Kidney (tissue), 13 donors: ENCODE measurements at regions not wholly inside any gene's neighbourhood (a gene's known extent, or its start where the extent isn't known, plus 50 kb on each side); places are given as distances from the start of the nearest gene placed in this dataset.

Experiments used
- DNase-seq, 5 donors: peaks; one replicate each; pipeline ENCODE4 v3.0.0-alpha.2; 2013 to 2020
- FAIRE-seq: peaks from 2 replicates; lab custom pipeline; 2012; peaks lifted over from hg19 to GRCh38; lab: Jason Lieb, UNC
- H3K27ac ChIP-seq, 2 donors: one replicate each; pipeline ENCODE4 v1.7.0; 2013; ENCODE audit warnings: low read depth in 2 of 2, low read length in 2 of 2, inconsistent platforms in 1 of 2
- H3K27me3 ChIP-seq: one replicate; pipeline ENCODE4 v1.7.1; 2013; ENCODE audit warnings: low read length, inconsistent platforms; ENCODE audit not compliant: control insufficient read depth, insufficient read depth
- H3K36me3 ChIP-seq, 3 donors: one replicate each; pipeline versions ENCODE4 v1.7.0 to v1.7.1; 2013; ENCODE audit warnings: low read length in 3 of 3, control low read depth in 1 of 3, inconsistent platforms in 1 of 3; ENCODE audit not compliant: insufficient read depth in 3 of 3, control insufficient read depth in 2 of 3
- H3K4me1 ChIP-seq, 3 donors: one replicate each; pipeline versions ENCODE4 v1.7.0 to v1.7.1; 2013; ENCODE audit warnings: low read length in 3 of 3, inconsistent platforms in 1 of 3, low read depth in 1 of 3; ENCODE audit not compliant: control insufficient read depth in 2 of 3, insufficient read depth in 2 of 3
- H3K4me3 ChIP-seq, 3 donors: one replicate each; pipeline versions ENCODE4 v1.7.0 to v1.8.1; 2013; ENCODE audit warnings: low read length in 3 of 3, control low read depth in 1 of 3, inconsistent platforms in 1 of 3
- H3K9ac ChIP-seq, 3 donors: one replicate each; pipeline versions ENCODE4 v1.7.0 to v1.7.1; 2013; ENCODE audit warnings: low read length in 3 of 3, control low read depth in 1 of 3, inconsistent platforms in 1 of 3
- H3K9me3 ChIP-seq, 3 donors: one replicate each; pipeline versions ENCODE4 v1.7.0 to v1.7.1; 2013; ENCODE audit warnings: low read length in 3 of 3, control low read depth in 1 of 3, inconsistent platforms in 1 of 3; ENCODE audit not compliant: control insufficient read depth in 2 of 3, insufficient read depth in 1 of 3
- CTCF ChIP-seq: IDR thresholded peaks from 3 replicates; pipeline ENCODE4 v1.5.1; 2012; ENCODE audit warnings: mild to moderate bottlenecking, moderate library complexity, borderline replicate concordance; ENCODE audit not compliant: insufficient read depth; ENCODE audit errors: extremely low read depth
- intact Hi-C: fragments of 100-400 bp; cut with DNase I; formaldehyde crosslinking; loops from one replicate; pipeline ENCODE4 v1.11.1; 2022
- donor health status: control.
- donor health status: control.
- donor health status: control.
- donor health status: control.
- donor health status: control.
- donor health status: DM: yes; HTN: yes; CAD: no.
- donor health status: Normal renal cell carcinoma (clear cell type).

DNA sequence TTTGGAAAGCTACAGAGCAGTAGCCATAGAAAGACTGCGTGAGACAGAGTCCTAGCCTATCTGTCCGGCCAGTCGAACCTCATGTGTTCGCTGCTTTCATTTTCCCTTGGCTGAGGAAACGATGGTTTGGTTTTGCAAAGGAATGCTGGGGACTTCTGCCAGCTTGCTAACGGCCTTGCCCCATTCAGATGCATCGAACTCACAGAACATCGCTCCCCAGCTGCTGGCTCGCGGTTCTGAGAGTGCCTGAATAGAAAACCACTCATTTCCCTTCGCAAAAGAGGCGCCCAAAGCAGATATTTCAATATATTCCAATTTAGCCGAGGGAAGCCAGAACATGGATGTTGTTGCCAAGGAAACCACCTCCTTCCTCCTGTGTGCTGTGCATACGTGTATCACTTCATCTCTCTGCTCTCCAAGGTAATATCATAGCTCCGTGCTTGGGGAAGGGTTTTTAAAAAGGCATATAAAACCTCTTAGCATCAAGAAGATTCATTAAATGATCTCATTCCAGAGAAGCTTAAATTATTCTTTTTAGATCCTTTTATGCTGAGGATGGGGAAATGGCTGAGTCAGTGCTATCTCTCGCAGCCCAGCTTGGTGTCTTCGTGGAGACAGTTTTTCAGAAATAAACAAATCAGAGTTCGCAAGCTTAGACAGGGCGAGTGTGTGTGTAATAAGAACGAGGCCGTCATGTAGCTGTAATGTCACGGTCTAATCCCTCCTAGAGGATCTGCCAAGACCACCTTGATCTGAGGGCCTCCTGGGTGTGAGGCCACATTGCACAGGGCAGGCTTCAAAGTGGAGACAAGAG lies 215.2 kb downstream of the RPS24 start:
- H3K4me1 ChIP-seq = no peaks in the 10 kb centered on the region
- H3K36me3 ChIP-seq = no peaks in the 10 kb centered on the region
- no peaks in the 10 kb centered on the region for H3K27me3 ChIP-seq
- DNase-seq (no peak), FAIRE-seq (no peak)
- no peak overlapping the region for H3K9ac ChIP-seq
- H3K4me3 ChIP-seq = no peak overlapping the region
- no peak for TF ChIP-seq CTCF
- intact Hi-C loops = no loop called here
- H3K27ac ChIP-seq = no peak overlapping the region
- no peaks in the 10 kb centered on the region for H3K9me3 ChIP-seq

DNA sequence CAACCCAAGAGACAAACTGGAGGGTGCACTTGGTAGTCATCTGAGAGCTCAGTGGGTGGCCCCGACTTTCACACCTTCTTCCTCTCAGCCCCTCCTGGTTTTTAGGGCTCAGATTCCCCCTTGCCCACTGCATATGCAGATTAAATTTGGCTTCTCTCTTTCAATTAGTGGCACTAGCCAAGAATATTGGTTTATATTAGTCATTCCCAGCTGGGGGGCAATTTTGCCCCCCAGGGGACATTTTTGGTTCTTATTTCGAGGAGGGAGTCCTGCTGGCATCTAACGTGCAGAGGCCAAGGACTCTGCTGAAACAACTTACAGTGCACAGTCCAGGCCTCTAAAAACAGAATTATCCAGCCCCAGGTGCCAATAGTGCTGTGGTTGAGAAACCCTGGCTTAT lies 216.0 kb downstream of the RPS24 start:
- no peak overlapping the region for H3K27ac ChIP-seq
- DNase-seq = no peak

GRCh38 chr10:78250313-78251015 lies 216.8 kb downstream of the RPS24 start:
- intact Hi-C loops = no loop called here
- no peak for TF ChIP-seq CTCF
- FAIRE-seq = no peak
- Histone ChIP-seq H3K36me3 (no peaks in the 10 kb centered on the region), H3K9me3 (no peaks in the 10 kb centered on the region), H3K27me3 (no peaks in the 10 kb centered on the region), H3K27ac (no peak overlapping the region), H3K9ac (no peak overlapping the region), H3K4me1 (no peaks in the 10 kb centered on the region), H3K4me3 (no peak overlapping the region)
- no peak for DNase-seq

More for the DNA sequence above, 216.0 kb downstream of the RPS24 start:
- no peak overlapping the region for H3K9ac ChIP-seq
- no peaks in the 10 kb centered on the region for H3K27me3 ChIP-seq
- TF ChIP-seq CTCF = no peak
- no peak for FAIRE-seq
- intact Hi-C loops = no loop called here
- no peak overlapping the region for H3K4me3 ChIP-seq
- H3K36me3 ChIP-seq = no peaks in the 10 kb centered on the region
- no peaks in the 10 kb centered on the region for H3K9me3 ChIP-seq
- H3K4me1 ChIP-seq = no peaks in the 10 kb centered on the region
